ENCODE measurements at regions not wholly inside any gene's neighbourhood (a gene's known extent, or its start where the extent isn't known, plus 50 kb on each side); places are given as distances from the start of the nearest gene placed in this dataset.

DNA sequence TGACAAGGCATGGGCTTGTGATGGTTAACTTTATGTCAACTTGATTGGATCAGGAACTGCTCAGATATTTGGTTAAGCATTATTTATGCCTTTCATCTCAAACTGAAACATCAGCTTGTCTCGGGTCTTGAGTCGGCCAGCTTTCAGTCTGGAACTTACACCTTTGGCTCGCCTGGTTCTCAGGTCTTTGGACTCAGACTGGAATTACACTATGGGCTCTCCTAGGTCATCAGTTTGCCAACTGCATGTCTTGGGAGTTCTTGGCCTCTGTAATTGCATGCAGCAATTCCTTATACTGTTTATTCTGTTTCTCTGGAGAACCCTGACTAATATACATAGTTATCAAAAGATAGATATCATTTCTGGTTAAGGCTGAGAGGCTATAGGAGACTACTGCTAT, 653.7 kb downstream of the ADGRL2 start:
- Histone ChIP-seq H3K36me3 (no peaks in the 10 kb centered on the region), H3K9me3 (peaks cover 0 to 26% (median 0%) of the 10 kb centered on the region in 3 donors), H3K4me3 (no peak overlapping the region), H3K4me1 (no peaks in the 10 kb centered on the region), H3K27ac (no peak overlapping the region), H3K27me3 (no peaks in the 10 kb centered on the region)
- ATAC-seq: no peak
- WGBS, 2 donors (ENCODE audit: low coverage in 1 of 2): 91 to 92% methylated on average over 2 to 3 of the region's 3 CpGs
- no peak for TF ChIP-seq POLR2AphosphoS5 (IDR thresholded peaks at IDR 0.05)
- TF ChIP-seq CTCF (IDR thresholded peaks at IDR 0.05): no peak
- TF ChIP-seq POLR2A (IDR thresholded peaks at IDR 0.05): no peak
- no peak for TF ChIP-seq EP300 (IDR thresholded peaks at IDR 0.05)

GRCh38 chr1:82453511-82454185, 652.9 kb downstream of the ADGRL2 start:
- Histone ChIP-seq H3K27me3 (no peaks in the 10 kb centered on the region), H3K36me3 (no peaks in the 10 kb centered on the region), H3K9me3 (peaks cover 0 to 26% (median 0%) of the 10 kb centered on the region in 3 donors), H3K27ac (no peak overlapping the region), H3K4me1 (no peaks in the 10 kb centered on the region), H3K4me3 (no peak overlapping the region)
- WGBS, 2 donors (ENCODE audit: low coverage in 1 of 2): 77 to 100% methylated on average over 1 of the region's 1 CpG
- TF ChIP-seq CTCF (IDR thresholded peaks at IDR 0.05) (no peak), EP300 (IDR thresholded peaks at IDR 0.05) (no peak), POLR2AphosphoS5 (IDR thresholded peaks at IDR 0.05) (no peak), POLR2A (IDR thresholded peaks at IDR 0.05) (no peak)
- no peak for ATAC-seq

DNA sequence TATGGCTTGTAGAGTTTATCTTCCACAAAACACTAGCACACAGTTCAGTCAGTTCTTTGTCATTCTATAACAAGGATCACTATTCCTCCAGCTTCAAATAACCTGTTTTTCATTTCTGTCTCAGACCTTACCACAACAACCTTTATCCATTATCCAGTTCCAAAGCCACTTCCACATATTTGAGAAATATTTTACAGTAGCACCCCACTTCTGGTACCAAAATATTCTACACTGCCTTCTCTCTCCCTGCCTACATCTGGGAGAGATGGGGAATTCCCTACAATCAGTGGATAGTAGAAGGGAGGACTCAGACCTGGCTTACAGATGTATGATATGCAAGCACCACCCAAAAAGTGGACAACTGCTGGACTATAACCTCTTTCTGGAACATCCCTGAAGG, 651.4 kb downstream of the ADGRL2 start:
- Histone ChIP-seq H3K27me3 (no peaks in the 10 kb centered on the region), H3K36me3 (no peaks in the 10 kb centered on the region), H3K9me3 (peaks cover 0 to 26% (median 0%) of the 10 kb centered on the region in 3 donors), H3K4me3 (no peak overlapping the region), H3K27ac (no peak overlapping the region), H3K4me1 (no peaks in the 10 kb centered on the region)
- TF ChIP-seq POLR2AphosphoS5 (IDR thresholded peaks at IDR 0.05) (no peak), CTCF (IDR thresholded peaks at IDR 0.05) (no peak), POLR2A (IDR thresholded peaks at IDR 0.05) (no peak), EP300 (IDR thresholded peaks at IDR 0.05) (no peak)
- no peak for ATAC-seq

DNA sequence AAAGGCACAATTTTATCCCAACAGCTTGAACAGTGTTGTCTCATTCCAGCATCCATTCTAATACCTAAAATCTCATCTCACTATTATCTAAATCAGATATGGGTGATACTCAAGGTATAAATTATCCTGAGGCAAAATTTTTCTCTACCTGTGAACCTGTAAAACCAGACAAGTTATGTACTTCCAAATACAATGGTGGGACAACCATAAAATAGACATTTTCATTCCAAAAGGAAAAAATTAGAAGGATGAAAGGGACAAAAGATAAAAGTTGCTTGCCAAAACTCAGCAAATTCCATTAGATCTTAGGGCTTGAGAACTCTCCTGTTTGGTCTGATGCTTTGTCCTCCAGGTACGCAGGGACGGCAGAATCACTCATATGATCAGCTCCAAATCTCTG, 650.5 kb downstream of the ADGRL2 start:
- WGBS, 2 donors (ENCODE audit: low coverage in 1 of 2): 89 to 95% methylated on average over 2 of the region's 2 CpGs
- TF ChIP-seq CTCF (IDR thresholded peaks at IDR 0.05) (no peak), EP300 (IDR thresholded peaks at IDR 0.05) (no peak), POLR2AphosphoS5 (IDR thresholded peaks at IDR 0.05) (no peak), POLR2A (IDR thresholded peaks at IDR 0.05) (no peak)
- no peak for ATAC-seq
- Histone ChIP-seq H3K36me3 (no peaks in the 10 kb centered on the region), H3K4me1 (no peaks in the 10 kb centered on the region), H3K27me3 (no peaks in the 10 kb centered on the region), H3K4me3 (no peak overlapping the region), H3K9me3 (peaks cover 0 to 26% (median 0%) of the 10 kb centered on the region in 3 donors), H3K27ac (no peak overlapping the region)

GRCh38 chr1:82449506-82450057, 648.8 kb downstream of the ADGRL2 start:
- H3K4me3 ChIP-seq: no peak overlapping the region
- no peaks in the 10 kb centered on the region for H3K4me1 ChIP-seq
- peaks cover 0 to 26% (median 0%) of the 10 kb centered on the region in 3 donors for H3K9me3 ChIP-seq
- H3K27ac ChIP-seq: no peak overlapping the region
- TF ChIP-seq EP300 (IDR thresholded peaks at IDR 0.05) (no peak), CTCF (IDR thresholded peaks at IDR 0.05) (no peak)
- 84 to 90% methylated on average over 4 of the region's 4 CpGs for WGBS, 2 donors (ENCODE audit: low coverage in 1 of 2)
- H3K27me3 ChIP-seq: no peaks in the 10 kb centered on the region
- no peak for ATAC-seq
- no peaks in the 10 kb centered on the region for H3K36me3 ChIP-seq
